Adipocyte (in vitro differentiated cells): ENCODE measurements at regions not wholly inside any gene's neighbourhood (a gene's known extent, or its start where the extent isn't known, plus 50 kb on each side); places are given as distances from the start of the nearest gene placed in this dataset.
"Not testable (repeated sequence)": the region's sequence is repeated elsewhere in the genome, so short reads cannot be mapped to it uniquely, and the experiment has no call there.

Source experiments
- DNase-seq: peaks from one replicate; pipeline ENCODE4 v3.0.0-alpha.2; 2015; ENCODE audit warnings: low read depth
- H3K27me3 ChIP-seq: replicated peaks from 2 replicates; pipeline ENCODE4 v1.7.0; 2013; ENCODE audit warnings: mild to moderate bottlenecking, low read length, moderate library complexity; ENCODE audit not compliant: control insufficient read depth, insufficient read depth
- H3K36me3 ChIP-seq: 2 replicates; pipeline ENCODE4 v1.7.0; 2013; ENCODE audit warnings: low read length, mild to moderate bottlenecking, moderate library complexity; ENCODE audit not compliant: control insufficient read depth, insufficient read depth, severe bottlenecking
- H3K4me1 ChIP-seq: 2 replicates; pipeline ENCODE4 v1.7.0; 2013; ENCODE audit warnings: mild to moderate bottlenecking, low read length, moderate library complexity; ENCODE audit not compliant: control insufficient read depth, insufficient read depth
- H3K4me3 ChIP-seq: 2 replicates; pipeline ENCODE4 v1.7.0; 2013; ENCODE audit warnings: mild to moderate bottlenecking, low read length, moderate library complexity
- H3K9ac ChIP-seq: 2 replicates; pipeline ENCODE4 v1.7.0; 2013; ENCODE audit warnings: mild to moderate bottlenecking, low read length, moderate library complexity
- H3K9me3 ChIP-seq: 2 replicates; pipeline ENCODE4 v1.7.0; 2013; ENCODE audit warnings: mild to moderate bottlenecking, low read length, moderate library complexity; ENCODE audit not compliant: control insufficient read depth

GRCh38 chr1:187999973-188000372, 1171.2 kb downstream of the PLA2G4A start:
- Histone ChIP-seq H3K4me1 (no peaks in the 10 kb centered on the region), H3K27me3 (no peaks in the 10 kb centered on the region), H3K36me3 (no peaks in the 10 kb centered on the region), H3K9me3 (no peaks in the 10 kb centered on the region), H3K9ac (no peak overlapping the region), H3K4me3 (no peak overlapping the region)
- DNase-seq = peak; percentile 17

- not testable (repeated sequence) for DNase-seq, H3K9ac ChIP-seq, H3K4me3 ChIP-seq, H3K36me3 ChIP-seq, H3K9me3 ChIP-seq, H3K4me1 ChIP-seq, H3K27me3 ChIP-seq
Measured at GRCh38 chr1:188003687-188004086, 1174.9 kb downstream of the PLA2G4A start.

GRCh38 chr1:188004849-188005248, 1176.1 kb downstream of the PLA2G4A start:
- Histone ChIP-seq H3K9me3 (no peaks in the 10 kb centered on the region), H3K27me3 (no peaks in the 10 kb centered on the region), H3K36me3 (no peaks in the 10 kb centered on the region), H3K9ac (no peak overlapping the region), H3K4me1 (no peaks in the 10 kb centered on the region), H3K4me3 (no peak overlapping the region)
- no peak for DNase-seq

GRCh38 chr1:188006354-188006753, 1177.6 kb downstream of the PLA2G4A start:
- Histone ChIP-seq H3K36me3 (no peaks in the 10 kb centered on the region), H3K4me3 (no peak overlapping the region), H3K4me1 (no peaks in the 10 kb centered on the region), H3K9ac (no peak overlapping the region), H3K27me3 (no peaks in the 10 kb centered on the region), H3K9me3 (no peaks in the 10 kb centered on the region)
- DNase-seq = no peak

GRCh38 chr1:188013222-188013849, 1184.6 kb downstream of the PLA2G4A start:
- not testable (repeated sequence) for H3K27me3 ChIP-seq, H3K4me3 ChIP-seq, H3K36me3 ChIP-seq, H3K9me3 ChIP-seq, DNase-seq, H3K9ac ChIP-seq, H3K4me1 ChIP-seq

GRCh38 chr1:188017921-188018320, 1189.2 kb downstream of the PLA2G4A start:
- no peaks in the 10 kb centered on the region for H3K4me1 ChIP-seq
- H3K27me3 ChIP-seq = no peaks in the 10 kb centered on the region
- DNase-seq = no peak
- no peaks in the 10 kb centered on the region for H3K9me3 ChIP-seq
- H3K4me3 ChIP-seq = no peak overlapping the region
- H3K36me3 ChIP-seq = no peaks in the 10 kb centered on the region
- H3K9ac ChIP-seq = no peak overlapping the region

- H3K4me3 ChIP-seq = no peak overlapping the region
- no peaks in the 10 kb centered on the region for H3K36me3 ChIP-seq
- no peaks in the 10 kb centered on the region for H3K9me3 ChIP-seq
- DNase-seq = no peak
- H3K4me1 ChIP-seq = peaks cover 5% of the 10 kb centered on the region
- no peak overlapping the region for H3K9ac ChIP-seq
- H3K27me3 ChIP-seq = no peaks in the 10 kb centered on the region
Measured at GRCh38 chr1:188022661-188023060, 1193.9 kb downstream of the PLA2G4A start.

GRCh38 chr1:188023206-188023605, 1194.5 kb downstream of the PLA2G4A start:
- no peaks in the 10 kb centered on the region for H3K36me3 ChIP-seq
- no peak overlapping the region for H3K4me3 ChIP-seq
- peaks cover 5% of the 10 kb centered on the region for H3K4me1 ChIP-seq
- no peak overlapping the region for H3K9ac ChIP-seq
- H3K9me3 ChIP-seq = no peaks in the 10 kb centered on the region
- DNase-seq = no peak
- no peaks in the 10 kb centered on the region for H3K27me3 ChIP-seq

GRCh38 chr1:188027613-188028012, 1198.9 kb downstream of the PLA2G4A start:
- peak; percentile 83 for DNase-seq
- peaks cover 7% of the 10 kb centered on the region for H3K4me1 ChIP-seq
- no peaks in the 10 kb centered on the region for H3K27me3 ChIP-seq
- H3K9ac ChIP-seq = no peak overlapping the region
- no peak overlapping the region for H3K4me3 ChIP-seq
- no peaks in the 10 kb centered on the region for H3K9me3 ChIP-seq
- H3K36me3 ChIP-seq = no peaks in the 10 kb centered on the region

GRCh38 chr1:188037572-188037971, 1208.8 kb downstream of the PLA2G4A start:
- not testable (repeated sequence) for H3K9ac ChIP-seq, H3K36me3 ChIP-seq, H3K4me3 ChIP-seq, DNase-seq, H3K9me3 ChIP-seq, H3K4me1 ChIP-seq, H3K27me3 ChIP-seq

GRCh38 chr1:188043536-188044245, 1214.9 kb downstream of the PLA2G4A start:
- Histone ChIP-seq H3K4me3 (no peak overlapping the region), H3K36me3 (no peaks in the 10 kb centered on the region), H3K27me3 (no peaks in the 10 kb centered on the region), H3K9ac (no peak overlapping the region), H3K9me3 (no peaks in the 10 kb centered on the region), H3K4me1 (no peaks in the 10 kb centered on the region)
- DNase-seq = no peak

GRCh38 chr1:188050250-188050649, 1221.5 kb downstream of the PLA2G4A start:
- Histone ChIP-seq H3K9me3 (no peaks in the 10 kb centered on the region), H3K9ac (no peak overlapping the region), H3K36me3 (no peaks in the 10 kb centered on the region), H3K4me1 (no peaks in the 10 kb centered on the region), H3K27me3 (no peaks in the 10 kb centered on the region), H3K4me3 (no peak overlapping the region)
- no peak for DNase-seq
